UCSD-AML1 (cell line): ENCODE measurements at regions not wholly inside any gene's neighbourhood (a gene's known extent, or its start where the extent isn't known, plus 50 kb on each side); places are given as distances from the start of the nearest gene placed in this dataset.

Experiments used
- DNase-seq: peaks from one replicate; lab custom pipeline; 2025; ENCODE audit not compliant: unreplicated experiment; lab: John Stamatoyannopoulos, UW

DNA sequence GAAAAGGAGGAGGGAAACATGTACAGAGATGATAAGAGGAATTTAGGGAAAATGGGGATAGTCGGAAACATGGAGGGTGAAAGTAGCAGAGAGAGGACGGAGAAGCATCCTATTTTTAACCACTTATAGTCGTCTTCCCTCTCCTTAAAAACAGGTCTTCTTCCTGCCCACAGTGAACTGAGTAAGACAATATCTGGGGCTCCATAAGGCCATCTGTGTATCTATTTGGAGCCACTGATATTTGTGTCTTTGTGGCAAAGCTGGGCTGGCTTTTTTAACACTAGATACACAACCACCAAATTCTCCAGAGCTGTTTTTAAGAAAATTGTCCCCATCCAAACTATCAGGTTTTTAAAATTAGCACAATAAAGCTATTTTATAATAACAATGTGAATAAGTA is 109.5 kb upstream of the RAP1B start:
- no peak for DNase-seq

DNA sequence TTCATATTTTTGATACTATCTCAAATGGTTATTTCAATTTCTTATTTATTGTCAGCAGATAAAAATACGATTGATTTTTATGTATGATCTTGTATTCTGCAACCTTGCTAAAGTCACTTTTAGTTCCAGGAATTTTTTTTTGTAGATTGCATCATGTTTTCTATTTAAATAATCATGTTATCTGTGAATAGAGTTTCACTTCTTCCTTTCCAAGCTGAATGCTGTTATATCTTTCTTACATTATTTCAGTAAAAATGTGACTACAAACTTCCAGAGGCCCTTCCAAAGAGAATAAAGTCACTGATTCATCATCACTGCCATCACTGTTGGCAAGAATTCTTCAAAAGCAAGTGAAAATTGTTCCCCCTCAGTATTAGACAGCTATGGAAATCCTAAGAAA is 104.7 kb upstream of the RAP1B start:
- DNase-seq: no peak

- no peak for DNase-seq
These were observed 104.1 kb upstream of the RAP1B start for GRCh38 chr12:68506619-68507018.

- DNase-seq: no peak
These were observed 103.0 kb upstream of the RAP1B start for GRCh38 chr12:68507657-68508056.

GRCh38 chr12:68508576-68508975 is 102.1 kb upstream of the RAP1B start:
- DNase-seq: no peak

GRCh38 chr12:68509242-68509641 is 101.5 kb upstream of the RAP1B start:
- no peak for DNase-seq

- DNase-seq: no peak
These were observed 100.3 kb upstream of the RAP1B start for GRCh38 chr12:68510397-68510796.

DNA sequence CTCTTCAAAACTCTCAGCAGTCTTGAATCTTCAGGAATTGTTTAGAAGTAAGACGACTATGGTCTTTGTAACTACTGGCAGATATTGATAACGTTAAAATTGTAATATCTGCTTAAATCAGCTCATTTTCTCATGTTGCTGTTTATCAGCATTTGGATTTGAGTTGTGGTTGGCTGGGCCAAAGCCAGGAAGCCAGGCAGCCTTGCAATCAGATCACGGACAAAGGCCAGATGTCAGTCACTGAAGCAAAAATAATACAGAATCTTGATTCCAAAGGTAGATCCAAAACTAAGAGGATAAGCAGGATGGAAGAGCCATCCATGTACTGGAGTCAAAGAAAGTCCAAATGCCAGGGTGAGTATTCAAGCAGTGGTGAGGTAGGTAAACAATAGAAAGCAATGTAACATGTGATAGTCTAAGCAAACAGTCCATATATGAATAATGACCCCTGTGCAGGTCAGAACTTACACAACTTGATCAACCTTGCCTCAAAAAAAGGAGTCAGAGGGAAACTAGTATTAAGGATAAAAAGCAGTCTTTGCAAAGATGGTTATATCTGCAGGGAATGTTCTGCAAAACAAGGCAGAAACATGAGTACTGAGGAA is 95.8 kb upstream of the RAP1B start:
- DNase-seq: no peak

DNA sequence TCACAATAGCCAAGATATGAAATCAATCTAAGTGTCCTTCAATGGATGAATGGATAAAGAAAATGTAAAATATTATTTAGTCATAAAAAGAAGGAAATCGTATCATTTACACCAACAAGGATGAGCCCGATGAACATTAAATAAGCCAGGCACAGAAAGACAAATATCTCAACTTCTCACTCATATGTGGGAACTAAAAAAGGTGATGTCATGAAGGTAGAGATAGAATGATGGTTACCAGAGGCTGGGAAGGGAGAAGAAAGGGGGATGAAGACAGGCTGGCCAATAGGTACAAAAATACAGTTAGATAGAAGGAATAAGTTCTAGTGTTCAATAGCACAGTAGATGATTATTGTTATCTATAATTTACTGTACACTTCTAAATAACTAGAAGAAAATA is 94.9 kb upstream of the RAP1B start:
- DNase-seq: no peak

GRCh38 chr12:68521321-68521839 is 89.3 kb upstream of the RAP1B start:
- DNase-seq: no peak

DNA sequence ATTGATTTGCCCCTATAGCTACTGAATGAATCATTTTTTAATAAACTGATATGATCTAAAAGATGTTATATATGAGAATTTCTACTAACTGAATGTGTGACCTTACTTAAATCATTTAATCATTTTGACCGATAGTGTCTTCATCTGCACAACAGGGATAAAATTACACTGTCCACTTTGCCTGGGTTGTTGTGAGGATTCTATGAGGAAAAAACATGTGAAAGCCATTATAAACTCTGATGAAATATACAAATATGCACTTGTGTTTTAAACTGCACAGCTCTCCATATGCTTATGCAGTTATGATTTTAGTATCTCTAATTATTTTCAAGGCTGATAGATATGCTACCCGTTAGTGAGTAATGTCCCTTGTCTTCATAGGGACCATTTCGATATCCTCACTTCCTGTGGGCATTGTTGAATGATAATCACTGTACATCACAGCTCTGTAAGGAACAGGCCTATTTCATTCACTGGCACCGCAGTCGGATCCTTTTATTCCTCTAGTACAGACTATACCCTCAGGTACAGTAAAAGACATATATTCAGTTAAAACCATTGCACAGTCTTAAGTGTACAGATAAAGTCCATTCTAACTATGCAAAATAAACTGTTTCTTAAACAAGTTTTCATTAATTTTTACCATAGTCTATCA is 88.7 kb upstream of the RAP1B start:
- DNase-seq: no peak

GRCh38 chr12:68529466-68529865 is 81.2 kb upstream of the RAP1B start:
- DNase-seq: no peak

DNA sequence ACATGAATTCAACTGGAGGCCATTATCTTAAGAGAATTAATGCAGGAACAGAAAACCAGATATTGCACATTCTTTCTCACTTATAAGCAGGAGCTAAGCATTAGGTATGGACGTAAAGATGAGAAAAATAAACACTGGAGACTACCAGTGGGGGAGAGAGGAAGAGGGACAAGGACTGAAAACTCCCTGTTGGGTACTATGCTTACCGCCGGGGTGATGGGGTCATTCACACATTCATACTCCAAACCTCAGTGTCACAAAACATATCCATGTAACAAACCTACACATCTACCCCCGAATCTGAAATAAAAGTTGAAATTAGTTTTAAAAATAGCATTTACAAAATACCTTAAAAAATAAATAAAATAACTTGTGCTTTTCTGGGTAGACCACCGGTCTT is 80.8 kb upstream of the RAP1B start:
- DNase-seq: no peak

DNA sequence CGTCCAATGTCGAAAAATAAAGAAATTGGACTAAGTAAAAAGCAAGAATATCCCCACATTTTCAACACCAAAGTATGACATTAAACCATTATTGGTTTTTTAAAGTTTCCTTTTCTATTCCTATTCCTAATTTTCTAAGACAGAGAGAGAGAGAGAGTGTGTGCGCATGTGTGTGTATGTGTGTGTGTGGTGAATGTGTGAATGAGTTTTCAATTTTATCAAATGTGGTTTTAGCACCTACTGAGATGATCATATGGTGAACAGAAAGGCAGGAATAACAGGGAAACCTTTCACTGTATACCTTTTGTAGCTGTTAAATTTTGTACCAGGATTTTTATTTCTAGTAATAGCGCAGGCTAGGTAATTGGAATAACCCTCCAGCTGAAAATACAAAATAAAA is 80.4 kb upstream of the RAP1B start:
- DNase-seq: no peak

- DNase-seq: no peak
These were observed 79.7 kb upstream of the RAP1B start for GRCh38 chr12:68530965-68531364.

DNA sequence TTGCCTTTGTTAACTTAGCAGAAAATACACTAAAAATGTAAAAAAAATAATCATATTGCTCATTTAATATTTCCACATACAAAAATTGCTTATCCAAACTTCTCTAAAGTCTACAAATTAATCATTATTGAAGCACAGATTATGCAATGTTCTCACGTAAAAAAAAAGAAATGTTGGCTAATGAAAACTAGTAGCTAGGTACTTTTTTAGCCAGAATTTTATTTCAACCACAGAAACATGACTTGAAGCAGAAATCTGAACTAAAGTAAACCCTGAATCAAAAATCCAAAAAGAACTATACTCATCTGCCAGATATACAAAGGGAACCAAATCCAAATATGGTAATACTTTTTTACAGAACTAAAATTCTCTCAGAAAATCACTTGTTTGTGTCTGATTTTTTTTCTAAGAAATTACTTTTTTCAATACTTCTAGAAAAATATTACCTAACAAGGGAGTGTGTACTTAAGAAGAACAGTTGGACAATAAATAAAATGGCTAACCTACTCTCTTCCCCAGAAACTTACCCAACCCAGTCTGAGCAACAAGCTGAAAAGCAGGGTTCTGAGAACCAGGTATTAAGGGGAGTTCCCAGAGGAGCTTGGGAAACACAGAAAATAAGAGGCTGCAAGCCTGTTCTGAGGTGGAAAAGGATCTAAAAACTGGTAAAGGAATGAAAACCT is 78.4 kb upstream of the RAP1B start:
- DNase-seq: no peak

DNA sequence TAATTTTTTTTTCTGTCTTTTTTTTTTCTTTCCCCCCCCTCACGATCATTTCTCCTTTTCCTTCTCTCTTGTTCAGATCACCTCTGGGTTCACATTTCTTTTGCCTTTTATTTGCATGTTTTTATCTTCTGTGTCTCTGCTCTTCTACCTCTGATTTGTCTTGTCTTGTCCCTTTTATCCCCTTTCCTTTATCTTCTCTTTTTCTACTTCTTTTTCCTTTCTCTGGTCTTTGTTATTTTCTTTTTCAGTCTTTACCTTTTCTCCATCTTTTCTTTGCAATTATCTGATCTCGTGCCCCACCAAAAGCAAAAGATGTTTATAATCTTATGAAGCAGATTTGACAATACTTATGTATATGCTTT is 77.8 kb upstream of the RAP1B start:
- DNase-seq: no peak

- DNase-seq: no peak
These were observed 76.6 kb upstream of the RAP1B start for GRCh38 chr12:68534108-68534507.

DNA sequence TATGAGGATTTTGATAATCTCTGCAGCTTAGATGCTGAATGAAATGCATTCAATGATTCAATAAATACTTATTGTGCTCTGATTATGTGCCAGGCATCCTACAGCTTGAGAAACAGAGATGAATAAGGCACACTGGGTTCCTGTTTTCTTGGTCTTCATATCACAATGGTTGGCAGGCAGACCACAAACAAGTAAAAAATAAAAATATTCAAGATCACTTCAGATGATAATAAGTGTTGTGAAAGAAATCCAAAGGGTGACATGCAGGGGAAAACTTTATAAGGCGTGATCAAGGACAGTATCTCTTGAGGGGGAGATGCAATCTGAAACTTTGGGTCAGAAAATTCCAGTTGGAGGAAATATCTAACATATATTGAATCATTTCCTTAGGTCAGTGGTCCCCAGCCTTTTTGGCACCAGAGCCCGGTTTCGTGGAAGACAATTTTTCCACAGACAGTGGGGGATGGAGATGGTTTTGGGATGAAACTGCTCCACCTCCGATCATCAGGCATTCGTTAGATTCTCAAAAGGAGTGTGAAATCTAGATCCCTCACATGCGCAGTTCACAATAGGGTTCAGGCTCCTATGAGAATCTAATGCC is 73.7 kb upstream of the RAP1B start:
- DNase-seq: no peak

- DNase-seq: no peak
These were observed 73.1 kb upstream of the RAP1B start for GRCh38 chr12:68537571-68537970.

- DNase-seq: peak; percentile 52
These were observed 71.7 kb upstream of the RAP1B start for GRCh38 chr12:68538726-68539614.
